ENCODE measurements at regions not wholly inside any gene's neighbourhood (a gene's known extent, or its start where the extent isn't known, plus 50 kb on each side); places are given as distances from the start of the nearest gene placed in this dataset.

- CTCF ChIA-PET: no interaction called here
- BruUV-seq (replicated peaks): no TSS peak
- Histone ChIP-seq H2AFZ (ENCODE audit: low read length) (no peak overlapping the region), H3K4me3 (ENCODE audit: low read length) (no peak overlapping the region), H3K9me3 (ENCODE audit: low read length) (peaks cover 9% of the 10 kb centered on the region), H3F3A (ENCODE audit: low read length, unreplicated experiment) (no peaks in the 10 kb centered on the region), H3K27me3 (ENCODE audit: low read length) (no peaks in the 10 kb centered on the region), H3K36me3 (ENCODE audit: low read depth, low read length) (no peaks in the 10 kb centered on the region), H3K4me2 (ENCODE audit: low read length) (no peak overlapping the region), H3K79me2 (ENCODE audit: low read length) (no peaks in the 10 kb centered on the region), H3K9me2 (replicated peaks; ENCODE audit: low read length) (no peaks in the 10 kb centered on the region), H3K4me1 (ENCODE audit: insufficient read depth, low read length) (no peaks in the 10 kb centered on the region), H3K27ac (ENCODE audit: low read length) (no peak overlapping the region), H4K20me1 (ENCODE audit: low read length) (no peaks in the 10 kb centered on the region), H3K9ac (ENCODE audit: low read length) (no peak overlapping the region)
- POLR2A ChIA-PET (ENCODE audit: unreplicated experiment): no interaction called here
- intact Hi-C loops (cut with micrococcal nuclease): no loop called here
- TF ChIP-seq EZH2phosphoT487 (IDR thresholded peaks at IDR 0.05; ENCODE audit: borderline replicate concordance, low read length) (no peak), CTCF (conservative IDR thresholded peaks at IDR 0.05; ENCODE audit: low read depth, low read length) (no peak), EZH2 (IDR thresholded peaks at IDR 0.05; ENCODE audit: low read length, unreplicated experiment) (no peak)
- DNase-seq (no peak), ATAC-seq (no peak)
These were observed 145.4 kb upstream of the TSHZ2 start for GRCh38 chr20:52826722-52827121.

- no peaks in the 10 kb centered on the region for H3K27me3 ChIP-seq (ENCODE audit: low read length)
- H2AFZ ChIP-seq (ENCODE audit: low read length): no peak overlapping the region
- no peak overlapping the region for H3K4me2 ChIP-seq (ENCODE audit: low read length)
- H3K9me2 ChIP-seq (replicated peaks; ENCODE audit: low read length): no peaks in the 10 kb centered on the region
- BruUV-seq (replicated peaks): no TSS peak
- no peak for TF ChIP-seq CTCF (conservative IDR thresholded peaks at IDR 0.05; ENCODE audit: low read depth, low read length)
- no peak for TF ChIP-seq EZH2 (IDR thresholded peaks at IDR 0.05; ENCODE audit: low read length, unreplicated experiment)
- no peak for TF ChIP-seq EZH2phosphoT487 (IDR thresholded peaks at IDR 0.05; ENCODE audit: borderline replicate concordance, low read length)
- no peaks in the 10 kb centered on the region for H4K20me1 ChIP-seq (ENCODE audit: low read length)
- no peaks in the 10 kb centered on the region for H3F3A ChIP-seq (ENCODE audit: low read length, unreplicated experiment)
- intact Hi-C loops (cut with micrococcal nuclease): no loop called here
- peaks cover 10% of the 10 kb centered on the region for H3K9me3 ChIP-seq (ENCODE audit: low read length)
- no peak overlapping the region for H3K4me3 ChIP-seq (ENCODE audit: low read length)
- DNase-seq: no peak
- no peaks in the 10 kb centered on the region for H3K79me2 ChIP-seq (ENCODE audit: low read length)
- CTCF ChIA-PET: no interaction called here
- no peak overlapping the region for H3K9ac ChIP-seq (ENCODE audit: low read length)
- H3K4me1 ChIP-seq (ENCODE audit: insufficient read depth, low read length): no peaks in the 10 kb centered on the region
- H3K27ac ChIP-seq (ENCODE audit: low read length): no peak overlapping the region
- ATAC-seq: no peak
- POLR2A ChIA-PET (ENCODE audit: unreplicated experiment): no interaction called here
- H3K36me3 ChIP-seq (ENCODE audit: low read depth, low read length): no peaks in the 10 kb centered on the region
These were observed 145.8 kb upstream of the TSHZ2 start for GRCh38 chr20:52826321-52826720.

GRCh38 chr20:52824494-52825216, 147.5 kb upstream of the TSHZ2 start:
- intact Hi-C loops (cut with micrococcal nuclease): no loop called here
- TF ChIP-seq EZH2phosphoT487 (IDR thresholded peaks at IDR 0.05; ENCODE audit: borderline replicate concordance, low read length) (no peak), CTCF (conservative IDR thresholded peaks at IDR 0.05; ENCODE audit: low read depth, low read length) (no peak), EZH2 (IDR thresholded peaks at IDR 0.05; ENCODE audit: low read length, unreplicated experiment) (no peak)
- Histone ChIP-seq H3K27me3 (ENCODE audit: low read length) (no peaks in the 10 kb centered on the region), H3K9me3 (ENCODE audit: low read length) (peaks cover 10% of the 10 kb centered on the region), H2AFZ (ENCODE audit: low read length) (no peak overlapping the region), H3K4me1 (ENCODE audit: insufficient read depth, low read length) (no peaks in the 10 kb centered on the region), H3K9ac (ENCODE audit: low read length) (no peak overlapping the region), H3K79me2 (ENCODE audit: low read length) (no peaks in the 10 kb centered on the region), H3K36me3 (ENCODE audit: low read depth, low read length) (no peaks in the 10 kb centered on the region), H3K9me2 (replicated peaks; ENCODE audit: low read length) (no peaks in the 10 kb centered on the region), H3K4me3 (ENCODE audit: low read length) (no peak overlapping the region), H3F3A (ENCODE audit: low read length, unreplicated experiment) (no peaks in the 10 kb centered on the region), H4K20me1 (ENCODE audit: low read length) (no peaks in the 10 kb centered on the region), H3K27ac (ENCODE audit: low read length) (no peak overlapping the region), H3K4me2 (ENCODE audit: low read length) (no peak overlapping the region)
- no TSS peak for BruUV-seq (replicated peaks)
- ChIA-PET CTCF (no interaction called here), POLR2A (ENCODE audit: unreplicated experiment) (no interaction called here)
- DNase-seq (no peak), ATAC-seq (no peak)
